HG03575 (cell line): ENCODE measurements at regions not wholly inside any gene's neighbourhood (a gene's known extent, or its start where the extent isn't known, plus 50 kb on each side); places are given as distances from the start of the nearest gene placed in this dataset.

Source experiments
- ATAC-seq: cut with Tn5 transposase; IDR thresholded peaks from one replicate; pipeline ENCODE4 v1.9.1; 2021; ENCODE audit not compliant: unreplicated experiment, insufficient number of reproducible peaks, low FRiP score; ENCODE audit errors: extremely low read depth

GRCh38 chr2:118295592-118296390 is 207.5 kb downstream of the INSIG2 start:
- ATAC-seq: no peak

GRCh38 chr2:118294063-118294462 is 205.8 kb downstream of the INSIG2 start:
- no peak for ATAC-seq

- no peak for ATAC-seq
Measured at GRCh38 chr2:118292991-118293390, 204.7 kb downstream of the INSIG2 start.

DNA sequence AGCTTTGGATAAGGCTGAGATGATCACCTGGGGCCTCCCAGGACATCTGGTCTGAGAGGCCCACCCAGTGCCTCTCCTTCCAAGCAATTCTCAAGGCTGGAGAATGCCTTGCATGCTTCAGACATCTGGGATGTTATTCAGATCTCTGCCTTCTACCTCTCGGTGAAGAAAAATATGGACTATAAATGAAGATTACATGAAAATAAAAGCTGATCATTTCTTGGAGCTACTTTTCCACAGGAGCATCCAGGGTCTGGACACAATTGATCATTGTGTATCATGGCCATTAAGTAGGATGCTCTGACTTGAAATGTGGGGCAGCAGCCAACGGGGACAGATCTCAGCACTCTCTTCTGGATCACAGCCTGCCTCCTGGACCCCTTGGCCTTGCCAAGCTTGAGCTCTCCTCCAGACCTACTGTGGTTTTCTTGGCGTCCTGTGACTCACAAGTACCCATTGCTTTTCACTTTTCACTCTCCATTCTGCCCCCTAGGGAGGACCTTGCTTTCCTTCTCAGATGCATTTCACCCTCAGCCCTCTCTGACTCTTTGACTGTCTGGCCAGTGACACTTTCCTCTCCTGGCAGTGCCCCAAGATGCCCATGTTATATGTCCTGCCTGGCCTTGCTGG is 203.1 kb downstream of the INSIG2 start:
- ATAC-seq: no peak

GRCh38 chr2:118290411-118291250 is 202.4 kb downstream of the INSIG2 start:
- ATAC-seq: no peak

- ATAC-seq: no peak
Measured at GRCh38 chr2:118279005-118279404, 190.7 kb downstream of the INSIG2 start.

- no peak for ATAC-seq
Measured at GRCh38 chr2:118278046-118278445, 189.8 kb downstream of the INSIG2 start.

DNA sequence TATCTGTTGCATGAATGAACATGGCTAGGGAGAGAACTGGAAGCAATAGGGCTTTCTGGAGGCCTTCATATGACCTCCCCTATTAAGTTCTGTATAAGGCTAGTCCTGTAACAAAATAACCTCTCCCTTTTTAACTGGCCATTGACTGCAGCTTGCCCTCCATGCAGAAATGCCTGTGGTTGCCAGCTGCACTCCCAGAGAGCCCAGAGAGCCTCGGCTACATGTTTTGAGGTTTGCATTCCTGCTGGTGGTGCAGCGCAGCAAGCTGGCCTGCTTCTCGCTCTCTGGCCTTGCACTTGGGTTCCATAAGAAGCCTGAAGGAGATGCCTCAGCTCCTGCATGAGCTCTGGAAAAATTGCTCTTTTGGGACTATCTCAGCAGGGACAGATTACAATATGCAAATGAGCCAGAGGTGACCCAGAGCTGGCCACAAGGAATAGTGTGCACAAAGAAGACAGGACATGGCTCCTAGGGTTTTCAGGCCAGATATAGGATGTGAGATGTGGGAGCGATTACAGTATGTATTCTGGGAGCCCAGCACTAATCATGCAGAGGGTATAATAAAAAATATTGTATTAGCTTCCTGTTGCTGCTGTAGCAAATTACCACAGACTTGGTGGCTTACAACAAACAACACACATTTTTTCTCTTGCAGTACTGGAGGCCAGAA is 186.7 kb downstream of the INSIG2 start:
- no peak for ATAC-seq

- no peak for ATAC-seq
Measured at GRCh38 chr2:118272391-118272790, 184.1 kb downstream of the INSIG2 start.

DNA sequence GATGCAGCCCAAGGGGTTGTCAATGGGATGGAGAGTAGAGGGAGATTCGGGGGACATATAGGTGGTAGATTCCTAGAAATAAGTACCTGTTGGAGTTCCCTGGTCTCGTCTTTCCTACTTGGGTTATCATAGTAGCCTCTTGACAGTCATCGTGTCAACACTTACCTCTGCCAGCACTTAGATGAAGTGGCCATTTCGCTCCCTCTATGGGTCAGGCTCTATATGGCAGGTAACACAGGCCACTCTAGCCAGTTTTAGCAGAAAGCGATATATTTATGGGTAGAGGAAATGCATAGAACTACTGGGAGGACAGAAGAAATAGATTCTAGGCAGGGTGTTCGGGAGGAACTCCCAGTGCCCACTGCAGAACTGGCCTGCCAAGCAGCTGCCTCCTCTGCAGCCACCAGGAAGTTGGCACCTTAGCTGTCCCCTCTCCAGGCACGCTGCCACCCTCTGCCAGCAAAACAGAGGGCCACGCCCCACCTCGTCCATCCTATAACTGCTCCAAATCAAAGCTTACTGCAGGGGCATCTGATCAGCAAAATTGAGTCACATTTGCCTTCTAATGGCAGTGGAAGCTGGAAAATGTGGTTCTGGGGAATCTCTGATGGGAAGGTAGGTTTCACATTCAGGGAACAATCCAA is 181.3 kb downstream of the INSIG2 start:
- no peak for ATAC-seq

GRCh38 chr2:118268268-118268667 is 180.0 kb downstream of the INSIG2 start:
- ATAC-seq: no peak

- ATAC-seq: no peak
Measured at GRCh38 chr2:118265873-118266455, 177.7 kb downstream of the INSIG2 start.

DNA sequence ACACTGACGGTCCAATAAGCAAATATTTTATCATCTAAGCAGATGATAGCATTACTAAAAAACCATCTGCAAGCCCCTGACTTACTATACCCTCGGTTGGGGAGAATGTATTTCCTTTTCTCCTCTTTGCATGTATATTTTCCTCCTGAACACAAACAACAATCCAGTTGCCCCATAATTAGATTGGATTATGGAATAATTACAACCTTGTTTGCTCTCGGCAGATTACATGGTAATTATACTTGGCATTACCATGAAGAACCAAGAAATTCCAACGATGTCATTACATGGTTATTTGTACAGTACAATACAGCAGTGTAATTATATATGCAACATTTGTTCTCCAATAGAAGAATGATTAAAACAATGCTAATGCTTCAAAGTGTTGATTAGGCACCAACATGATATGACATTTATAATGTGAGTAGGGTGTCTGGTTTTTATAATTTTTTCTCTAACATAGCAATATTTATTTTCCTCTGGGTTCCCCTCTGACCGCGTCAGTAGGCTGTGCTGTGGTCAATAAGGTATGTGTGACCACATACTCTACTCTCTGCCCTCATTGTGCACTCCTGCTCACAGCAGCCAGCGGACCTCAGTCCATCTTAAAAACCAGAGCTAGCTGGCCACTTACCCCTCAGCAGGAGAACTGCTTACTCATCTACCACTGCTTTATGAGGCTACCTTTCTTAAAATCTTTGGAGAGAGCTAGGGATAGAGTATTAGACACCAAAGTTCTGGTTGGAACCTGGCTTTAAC is 176.1 kb downstream of the INSIG2 start:
- ATAC-seq: no peak

- ATAC-seq: no peak
Measured at GRCh38 chr2:118257696-118258095, 169.4 kb downstream of the INSIG2 start.

- ATAC-seq: no peak
Measured at GRCh38 chr2:118255771-118256372, 167.6 kb downstream of the INSIG2 start.

DNA sequence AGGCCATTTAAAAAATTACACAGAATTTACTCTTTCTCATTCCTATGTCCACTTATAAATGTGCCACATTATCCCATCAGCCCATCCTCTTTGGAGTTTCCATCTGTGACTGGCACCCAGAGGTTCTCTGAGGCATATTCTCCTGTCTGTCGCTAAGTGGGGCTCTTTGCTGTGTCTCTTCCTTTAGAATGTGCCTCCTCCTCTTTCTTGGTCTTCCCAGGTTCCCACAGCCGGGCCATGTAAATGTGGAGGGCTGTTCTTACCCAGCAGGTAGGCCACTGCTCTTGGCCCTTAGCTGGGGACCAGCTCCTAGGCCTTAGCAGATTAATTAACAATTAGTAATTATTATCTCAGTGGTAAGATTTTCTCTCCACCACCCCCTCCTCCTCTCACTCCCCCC is 167.0 kb downstream of the INSIG2 start:
- ATAC-seq: no peak

GRCh38 chr2:118254116-118254515 is 165.8 kb downstream of the INSIG2 start:
- ATAC-seq: no peak
